A549 (cell line): ENCODE measurements at regions not wholly inside any gene's neighbourhood (a gene's known extent, or its start where the extent isn't known, plus 50 kb on each side); places are given as distances from the start of the nearest gene placed in this dataset.

Source experiments
- ATAC-seq, 2 experiments: fragments of 200-7000 bp in 1 of 2; fragments of >200 bp in 1 of 2; cut with Nextera tagmentation in 1 of 2; cut with Tn5 transposase in 1 of 2; 3 replicates each; pipeline versions ENCODE4 v1.8.0 to v1.9.1; 2018 to 2020; ENCODE audit warnings: mild to moderate bottlenecking in 1 of 2, moderate library complexity in 1 of 2
- CTCF ChIA-PET: fragments of 300-600 bp; sonication (Branson Sonifier 250); formaldehyde crosslinking; extraction: SDS; loops from one replicate; lab custom pipeline; 2021; ENCODE audit warnings: antibody characterized with exemption, inconsistent platforms; lab: Yijun Ruan, JAX
- POLR2A ChIA-PET: fragments of 350-600 bp; formaldehyde crosslinking; extraction: SDS; loops from one replicate; lab custom pipeline; 2021; ENCODE audit warnings: antibody characterized with exemption, inconsistent platforms; lab: Yijun Ruan, JAX
- DNase-seq, 2 experiments: peaks; one replicate each; pipeline versions ENCODE4 v3.0.0 to v3.0.0-alpha.2; 2011 to 2016; ENCODE audit warnings: low read depth in 1 of 2, low spot score in 1 of 2
- FAIRE-seq: peaks from 2 replicates; lab custom pipeline; 2011; peaks lifted over from hg19 to GRCh38; lab: Jason Lieb, UNC
- H3K27ac ChIP-seq, 2 experiments: fragments of >200 bp; sonication (Bioruptor Twin); formaldehyde crosslinking; 3 replicates each; pipeline ENCODE4 v1.5.1; 2016 to 2017
- H3K4me1 ChIP-seq: fragments of >200 bp; sonication (Bioruptor Twin); formaldehyde crosslinking; 3 replicates; pipeline ENCODE4 v1.6.1; 2016
- H3K4me2 ChIP-seq: fragments of >200 bp; sonication (Bioruptor Twin); formaldehyde crosslinking; 3 replicates; pipeline ENCODE4 v1.6.1; 2016
- H3K4me3 ChIP-seq: fragments of >200 bp; sonication (Bioruptor Twin); formaldehyde crosslinking; 3 replicates; pipeline ENCODE4 v1.5.1; 2016
- H3K9me3 ChIP-seq: fragments of >200 bp; sonication (Bioruptor Twin); formaldehyde crosslinking; 3 replicates; pipeline ENCODE4 v1.6.1; 2016
- ESRRA ChIP-seq: fragments of 150-350 bp; IDR thresholded peaks from 2 replicates; pipeline ENCODE4 v1.6.1; 2014; ENCODE audit warnings: mild to moderate bottlenecking, low read length, borderline replicate concordance
- FOXS1 ChIP-seq: fragments of 250-450 bp; sonication (Bioruptor Pico); IDR thresholded peaks from 2 replicates; pipeline ENCODE4 v1.5.0; 2020; ENCODE audit warnings: mild to moderate bottlenecking, moderate library complexity
- HDAC2 ChIP-seq: fragments of 200-600 bp; sonication (generic); IDR thresholded peaks from 2 replicates; pipeline ENCODE4 v1.6.1; 2016
- HEYL ChIP-seq: fragments of 250-450 bp; sonication (Bioruptor Pico); IDR thresholded peaks from 2 replicates; pipeline ENCODE4 v1.8.0; 2021; ENCODE audit warnings: mild to moderate bottlenecking, moderate library complexity
- HOXB13 ChIP-seq: fragments of 250-450 bp; sonication (Bioruptor Pico); IDR thresholded peaks from 2 replicates; pipeline ENCODE4 v1.5.0; 2020; ENCODE audit warnings: low read depth, mild to moderate bottlenecking, moderate library complexity
- HOXB5 ChIP-seq: fragments of 250-450 bp; sonication (Bioruptor Pico); IDR thresholded peaks from 2 replicates; pipeline ENCODE4 v1.5.0; 2020; ENCODE audit warnings: mild to moderate bottlenecking, moderate library complexity
- KDM1A ChIP-seq: fragments of 200-600 bp; sonication (generic); IDR thresholded peaks from 2 replicates; pipeline ENCODE4 v1.6.1; 2016; ENCODE audit warnings: low read depth, mild to moderate bottlenecking
- KDM5A ChIP-seq: fragments of 200-600 bp; sonication (generic); IDR thresholded peaks from 2 replicates; pipeline ENCODE4 v1.6.1; 2016; ENCODE audit warnings: antibody characterized with exemption, mild to moderate bottlenecking
- MYC ChIP-seq: IDR thresholded peaks from 2 replicates; pipeline ENCODE4 v1.6.1; 2012; ENCODE audit warnings: mild to moderate bottlenecking, inconsistent platforms, low read length, improper control_type of control experiment, borderline replicate concordance
- NFE2L2 ChIP-seq: fragments of 150-350 bp; conservative IDR thresholded peaks from 2 replicates; pipeline ENCODE4 v1.6.1; 2014; ENCODE audit warnings: low read length
- RFX5 ChIP-seq: fragments of 450-650 bp; IDR thresholded peaks from 2 replicates; pipeline ENCODE4 v1.7.1; 2014; ENCODE audit warnings: antibody characterized with exemption, mild to moderate bottlenecking, moderate library complexity
- TP53 ChIP-seq: fragments of 250-450 bp; sonication (Bioruptor Pico); IDR thresholded peaks from 2 replicates; pipeline ENCODE4 v1.5.0; 2021; ENCODE audit warnings: mild to moderate bottlenecking, moderate library complexity
- USF2 ChIP-seq: fragments of 450-650 bp; IDR thresholded peaks from 2 replicates; pipeline ENCODE4 v1.6.1; 2014; ENCODE audit warnings: antibody characterized with exemption
- WGBS: methylation state at CpG from one replicate; pipeline ENCODE4 v1.1.6; 2017; ENCODE audit errors: missing lambda C conversion rate; 5-methylcytosine and 5-hydroxymethylcytosine counted together
- TF ChIP-seq, protein P1 (sequence below): IDR thresholded peaks from 2 replicates; pipeline ENCODE4 v1.6.1; 2012
- TF ChIP-seq, protein P2 (sequence below): fragments of >200 bp; sonication (Bioruptor Twin); formaldehyde crosslinking; IDR thresholded peaks from 3 replicates; pipeline ENCODE4 v1.5.1; 2016

- CTCF ChIA-PET: no interaction called here
- WGBS: 0% methylated on average over 2 of the region's 2 CpGs
- no peak overlapping the region for H3K4me3 ChIP-seq
These were observed 132.2 kb downstream of the PTGER3 start for GRCh38 chr1:70915258-70916033.

DNA sequence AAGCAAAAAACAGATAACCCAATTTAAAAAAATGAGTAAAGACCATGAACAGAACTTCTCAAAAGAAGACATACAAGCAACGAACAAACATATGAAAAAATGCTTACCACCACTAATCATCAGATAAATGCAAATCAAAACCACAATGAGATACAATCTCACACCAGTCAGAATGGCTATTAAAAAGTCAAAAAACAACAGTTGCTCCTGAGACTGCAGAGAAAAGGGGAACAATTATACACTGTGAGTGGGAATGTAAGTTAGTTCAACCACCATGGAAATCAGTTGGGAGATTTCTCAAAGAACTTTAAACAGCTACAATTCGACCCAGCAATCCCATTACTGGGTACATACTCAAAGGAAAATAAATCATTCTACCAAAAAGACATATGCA lies 131.6 kb downstream of the PTGER3 start:
- Histone ChIP-seq H3K4me2 (no peak overlapping the region), H3K4me1 (no peaks in the 10 kb centered on the region), H3K4me3 (no peak overlapping the region), H3K27ac (no peak overlapping the region), H3K9me3 (no peaks in the 10 kb centered on the region)
- FAIRE-seq (no peak), ATAC-seq (no peak), DNase-seq (no peak)
- WGBS: 1% methylated on average over 2 of the region's 2 CpGs
- TF ChIP-seq ESRRA: no peak
- ChIA-PET CTCF (no interaction called here), POLR2A (no interaction called here)

More at GRCh38 chr1:70915258-70916033, 132.2 kb downstream of the PTGER3 start:
- Histone ChIP-seq H3K4me2 (no peak overlapping the region), H3K27ac (no peak overlapping the region), H3K4me1 (no peaks in the 10 kb centered on the region), H3K9me3 (no peaks in the 10 kb centered on the region)
- ATAC-seq (no peak), FAIRE-seq (no peak), DNase-seq (no peak)
- TF ChIP-seq HEYL (CRISPR knock-in tag) (no peak), ESRRA (no peak), NFE2L2 (no peak), USF2 (no peak), KDM1A (no peak)
- TF ChIP-seq, protein P1, sequence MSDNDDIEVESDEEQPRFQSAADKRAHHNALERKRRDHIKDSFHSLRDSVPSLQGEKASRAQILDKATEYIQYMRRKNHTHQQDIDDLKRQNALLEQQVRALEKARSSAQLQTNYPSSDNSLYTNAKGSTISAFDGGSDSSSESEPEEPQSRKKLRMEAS: no peak
- POLR2A ChIA-PET: no interaction called here

DNA sequence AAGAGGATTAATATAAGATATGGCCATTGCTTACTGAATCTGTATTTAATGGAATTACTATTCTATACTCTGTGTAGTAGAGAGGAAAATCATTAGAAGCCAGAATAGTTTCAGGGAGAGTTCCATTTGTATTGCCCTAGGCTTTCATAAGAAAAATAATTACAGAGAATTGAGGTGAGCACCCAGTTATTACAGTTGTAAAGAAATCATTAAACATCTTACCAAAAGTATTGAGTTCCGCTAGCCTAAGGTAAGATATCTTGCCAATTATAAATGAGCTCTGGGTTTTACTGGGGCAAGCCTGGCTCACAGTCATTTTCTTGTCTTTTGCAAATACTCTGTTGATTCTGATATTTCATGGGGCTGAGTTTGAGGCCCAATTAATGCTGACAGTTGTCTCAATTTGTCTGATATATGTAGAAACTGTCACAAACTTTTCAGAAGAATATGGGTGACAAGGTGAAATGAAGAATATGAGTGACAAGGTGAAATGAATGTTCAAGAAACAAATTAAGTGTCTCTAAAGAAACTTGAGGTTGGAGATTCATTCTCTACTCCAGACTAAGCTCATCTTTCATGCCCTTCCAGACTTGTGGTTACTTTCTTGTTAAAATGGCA lies 127.8 kb downstream of the PTGER3 start:
- ATAC-seq (no peak), DNase-seq (no peak), FAIRE-seq (no peak)
- no peak overlapping the region for H3K27ac ChIP-seq
- no peaks in the 10 kb centered on the region for H3K4me1 ChIP-seq
- POLR2A ChIA-PET: no interaction called here
- H3K4me2 ChIP-seq: no peak overlapping the region
- no peaks in the 10 kb centered on the region for H3K9me3 ChIP-seq
- 41% methylated on average over 1 of the region's 1 CpG for WGBS
- no peak for TF ChIP-seq HDAC2
- TF ChIP-seq MYC: no peak
- no peak for TF ChIP-seq FOXS1 (CRISPR knock-in tag)
- TF ChIP-seq HOXB13: no peak
- TF ChIP-seq HOXB5 (CRISPR knock-in tag): no peak
- no peak for TF ChIP-seq KDM5A
- TF ChIP-seq ESRRA: no peak
- no peak for TF ChIP-seq TP53 (CRISPR knock-in tag)
- no peak for TF ChIP-seq HEYL (CRISPR knock-in tag)
- TF ChIP-seq, protein P2, sequence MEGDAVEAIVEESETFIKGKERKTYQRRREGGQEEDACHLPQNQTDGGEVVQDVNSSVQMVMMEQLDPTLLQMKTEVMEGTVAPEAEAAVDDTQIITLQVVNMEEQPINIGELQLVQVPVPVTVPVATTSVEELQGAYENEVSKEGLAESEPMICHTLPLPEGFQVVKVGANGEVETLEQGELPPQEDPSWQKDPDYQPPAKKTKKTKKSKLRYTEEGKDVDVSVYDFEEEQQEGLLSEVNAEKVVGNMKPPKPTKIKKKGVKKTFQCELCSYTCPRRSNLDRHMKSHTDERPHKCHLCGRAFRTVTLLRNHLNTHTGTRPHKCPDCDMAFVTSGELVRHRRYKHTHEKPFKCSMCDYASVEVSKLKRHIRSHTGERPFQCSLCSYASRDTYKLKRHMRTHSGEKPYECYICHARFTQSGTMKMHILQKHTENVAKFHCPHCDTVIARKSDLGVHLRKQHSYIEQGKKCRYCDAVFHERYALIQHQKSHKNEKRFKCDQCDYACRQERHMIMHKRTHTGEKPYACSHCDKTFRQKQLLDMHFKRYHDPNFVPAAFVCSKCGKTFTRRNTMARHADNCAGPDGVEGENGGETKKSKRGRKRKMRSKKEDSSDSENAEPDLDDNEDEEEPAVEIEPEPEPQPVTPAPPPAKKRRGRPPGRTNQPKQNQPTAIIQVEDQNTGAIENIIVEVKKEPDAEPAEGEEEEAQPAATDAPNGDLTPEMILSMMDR: no peak
- TF ChIP-seq RFX5: no peak
- H3K4me3 ChIP-seq: no peak overlapping the region
- CTCF ChIA-PET: no interaction called here
